Astrocyte of the hippocampus (primary cell): ENCODE measurements at regions not wholly inside any gene's neighbourhood (a gene's known extent, or its start where the extent isn't known, plus 50 kb on each side); places are given as distances from the start of the nearest gene placed in this dataset.

ENCODE experiments used
- DNase-seq: peaks from one replicate; pipeline ENCODE4 v3.0.0; 2011; ENCODE audit warnings: low read depth, low spot score

DNA sequence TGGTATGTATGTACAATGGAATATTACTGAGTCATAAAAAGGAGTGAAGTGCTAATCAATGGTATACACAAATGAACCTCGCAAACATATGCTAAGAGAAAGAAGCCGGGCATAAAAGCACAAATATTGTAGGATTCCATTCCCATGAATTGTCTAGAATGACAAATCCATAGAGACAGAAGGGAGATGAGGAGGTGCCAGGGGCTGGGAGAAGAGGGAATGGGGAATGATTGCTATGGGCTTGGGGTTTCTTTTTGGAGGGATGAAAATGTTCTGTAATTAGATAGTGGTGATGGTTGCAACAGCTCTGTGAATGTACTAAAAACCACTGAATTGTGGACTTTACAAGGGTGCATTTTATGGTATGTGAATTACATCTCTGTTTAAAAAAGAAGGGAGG, 73.5 kb downstream of the GLI2 start:
- no peak for DNase-seq

GRCh38 chr2:120809609-120810440, 74.2 kb downstream of the GLI2 start:
- DNase-seq: no peak

DNA sequence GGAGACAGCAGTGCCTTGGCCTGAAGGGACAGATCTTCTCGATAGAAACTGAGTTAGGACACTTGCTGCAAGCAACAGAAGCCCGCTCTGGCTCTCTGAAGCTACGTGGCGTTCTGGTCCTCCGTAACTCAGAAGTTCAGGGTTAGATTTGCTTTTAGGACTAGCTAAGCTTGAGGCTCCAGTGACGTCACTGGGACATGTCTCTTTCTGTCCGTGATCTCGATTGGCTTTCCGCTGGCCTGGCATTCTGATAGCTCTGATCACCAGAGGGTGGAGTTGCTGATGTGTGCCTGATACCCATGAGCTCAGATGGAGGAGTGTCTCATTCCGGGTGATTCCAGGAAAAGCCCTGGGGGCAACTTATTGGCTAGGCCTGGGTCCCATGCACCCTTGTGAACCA, 75.0 kb downstream of the GLI2 start:
- no peak for DNase-seq

- DNase-seq: no peak
These were observed 77.2 kb downstream of the GLI2 start for GRCh38 chr2:120812866-120813265.

GRCh38 chr2:120814352-120814751, 78.7 kb downstream of the GLI2 start:
- no peak for DNase-seq

DNA sequence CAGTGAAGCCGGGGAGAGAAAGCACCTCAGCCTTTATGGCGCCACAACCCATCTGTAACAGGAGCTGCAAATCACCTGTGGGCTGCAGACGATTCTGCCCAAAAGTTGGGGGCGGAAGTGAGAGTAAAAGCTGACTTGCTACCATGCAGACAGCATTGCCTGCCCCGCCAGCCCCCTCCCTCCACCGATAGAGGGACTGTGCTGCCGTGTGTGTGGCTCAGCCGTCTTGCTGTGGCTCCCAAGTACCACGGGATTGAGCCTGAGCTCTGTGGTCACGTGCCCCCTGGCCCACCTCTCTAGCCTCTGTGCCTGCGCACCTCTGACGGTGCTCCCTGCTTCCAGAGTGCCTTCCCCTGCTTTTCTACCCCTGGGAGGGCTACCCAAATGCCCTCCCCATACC, 79.6 kb downstream of the GLI2 start:
- DNase-seq: no peak

- no peak for DNase-seq
These were observed 81.7 kb downstream of the GLI2 start for GRCh38 chr2:120817136-120817955.

GRCh38 chr2:120817956-120818325, 82.3 kb downstream of the GLI2 start:
- DNase-seq: no peak

DNA sequence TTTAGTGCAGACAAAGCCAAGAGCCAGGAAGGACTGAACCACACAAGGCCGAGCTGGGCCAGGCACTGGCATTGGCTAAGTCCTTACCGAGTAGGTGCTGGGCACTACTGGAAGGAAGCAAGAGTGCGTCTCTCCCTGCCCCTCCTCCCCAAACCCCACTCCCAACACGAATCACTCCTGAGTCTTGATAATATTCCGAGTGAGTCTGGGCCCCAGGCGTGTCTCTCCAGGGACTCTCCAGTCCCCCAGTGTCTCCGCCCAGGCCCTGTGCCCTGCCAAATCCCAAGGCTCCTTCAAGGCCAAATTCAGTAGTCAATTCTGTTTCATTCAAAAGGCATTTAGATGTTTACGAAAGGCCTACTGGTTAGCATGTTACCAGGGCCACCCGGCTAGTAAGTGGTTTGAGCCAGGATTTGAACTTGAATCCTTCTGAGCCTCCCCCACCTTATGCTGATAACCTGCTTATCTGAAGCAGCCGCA, 82.8 kb downstream of the GLI2 start:
- DNase-seq: peak; percentile 88

- peak; percentile 32 for DNase-seq
These were observed 84.1 kb downstream of the GLI2 start for GRCh38 chr2:120819720-120820210.

GRCh38 chr2:120820263-120820952, 84.7 kb downstream of the GLI2 start:
- peak; percentile 82 for DNase-seq

DNA sequence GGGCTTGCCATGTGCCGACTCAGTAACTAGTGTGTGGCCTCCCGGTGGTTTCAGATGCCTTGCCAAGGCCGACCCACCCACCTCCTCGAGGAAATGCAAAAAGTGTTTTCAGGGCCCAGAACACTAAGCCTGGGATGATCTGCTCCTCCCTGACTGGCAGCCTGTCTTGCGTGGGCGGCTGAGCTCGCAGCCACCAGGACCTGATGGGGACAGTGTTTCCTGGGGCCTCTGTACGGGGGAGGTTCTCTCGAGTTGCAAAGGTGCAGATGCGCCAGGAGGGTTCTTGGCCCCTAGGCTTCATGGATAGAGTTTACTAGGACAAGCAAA, 85.2 kb downstream of the GLI2 start:
- peak; percentile 79 for DNase-seq

GRCh38 chr2:120821446-120822160, 85.9 kb downstream of the GLI2 start:
- DNase-seq: no peak

GRCh38 chr2:120822933-120823332, 87.3 kb downstream of the GLI2 start:
- DNase-seq: no peak

DNA sequence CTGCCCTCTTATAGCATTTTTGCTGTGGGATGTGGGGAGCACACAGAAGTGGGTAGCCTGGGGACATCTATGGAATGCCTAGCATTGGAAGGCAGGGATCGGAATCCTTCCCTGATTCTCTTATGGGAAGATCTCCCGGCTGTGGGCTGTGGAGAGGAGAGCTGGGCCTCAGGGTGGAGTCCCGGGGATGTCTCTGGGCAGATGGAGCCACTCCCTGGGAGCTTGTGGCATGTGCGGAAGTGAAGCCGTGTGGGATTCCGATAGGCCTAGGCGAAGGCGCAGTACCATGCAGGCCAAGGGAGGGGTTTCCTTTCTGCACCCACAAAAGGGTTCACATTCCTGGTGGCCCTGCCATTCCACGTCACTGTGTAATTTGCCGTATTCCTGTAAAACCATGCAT, 87.9 kb downstream of the GLI2 start:
- no peak for DNase-seq

- DNase-seq: no peak
These were observed 88.6 kb downstream of the GLI2 start for GRCh38 chr2:120824246-120824645.

GRCh38 chr2:120825370-120826259, 89.9 kb downstream of the GLI2 start:
- peak; percentile 57 for DNase-seq

DNA sequence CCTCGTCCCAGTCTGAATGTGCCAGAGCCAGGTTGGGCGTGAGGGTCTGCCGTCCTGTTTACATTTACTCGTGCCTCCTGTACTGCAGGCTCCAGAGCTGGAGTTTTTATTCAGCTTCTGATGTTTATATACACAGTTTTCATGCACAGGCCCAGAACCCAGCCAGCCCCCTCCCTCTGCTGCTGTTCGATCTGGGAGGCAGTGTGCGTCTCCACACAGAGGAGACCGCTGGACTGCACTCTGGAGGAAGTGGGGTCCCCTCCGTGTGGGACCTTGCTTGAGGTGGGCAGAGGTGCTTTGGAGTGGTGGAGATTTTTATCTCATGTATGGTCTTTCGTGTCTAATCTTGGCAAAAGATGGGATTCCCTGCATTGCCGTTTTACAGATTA, 90.6 kb downstream of the GLI2 start:
- no peak for DNase-seq

GRCh38 chr2:120826716-120827410, 91.2 kb downstream of the GLI2 start:
- peak; percentile 28 for DNase-seq

DNA sequence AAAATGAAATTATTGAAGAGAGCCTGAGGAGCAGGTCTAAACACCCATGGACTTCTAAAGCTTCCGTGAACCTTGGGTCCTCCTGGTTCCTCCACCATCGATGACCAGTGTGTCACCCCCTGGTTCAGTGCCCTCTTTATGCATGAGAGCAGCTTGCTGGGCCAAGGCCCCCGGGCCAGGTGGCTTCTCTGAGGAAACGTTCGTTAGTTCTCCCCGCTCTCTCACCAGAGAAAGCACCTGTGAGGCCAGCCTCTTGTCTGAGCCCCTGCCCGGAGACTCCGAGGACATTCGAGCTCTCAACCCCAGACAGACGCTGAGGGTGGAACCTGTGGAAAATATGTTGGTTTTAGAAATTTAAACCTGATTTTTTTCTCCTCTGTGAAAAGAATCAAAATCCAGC, 92.4 kb downstream of the GLI2 start:
- no peak for DNase-seq
